NB4 (cell line): ENCODE measurements at regions not wholly inside any gene's neighbourhood (a gene's known extent, or its start where the extent isn't known, plus 50 kb on each side); places are given as distances from the start of the nearest gene placed in this dataset.

Source experiments
- DNase-seq: peaks from one replicate; pipeline ENCODE4 v3.0.0; 2010; ENCODE audit warnings: low read depth
- H3K4me3 ChIP-seq: one replicate; pipeline ENCODE4 v1.5.1; 2011; ENCODE audit warnings: mild to moderate bottlenecking, low read depth, low read length, moderate library complexity
- MYC ChIP-seq: IDR thresholded peaks from 2 replicates; pipeline ENCODE4 v1.6.1; 2011; ENCODE audit warnings: low read depth, low read length
- POLR2A ChIP-seq: IDR thresholded peaks from 2 replicates; pipeline ENCODE4 v1.6.1; 2011; ENCODE audit warnings: mild to moderate bottlenecking; ENCODE audit not compliant: insufficient read length; ENCODE audit errors: extremely low read depth
- TF ChIP-seq, protein P1 (sequence below): IDR thresholded peaks from one replicate; pipeline ENCODE4 v1.5.1; 2012; ENCODE audit warnings: low read depth, low read length
- TF ChIP-seq, protein P2 (sequence below): IDR thresholded peaks from 2 replicates; pipeline ENCODE4 v1.6.1; 2011; ENCODE audit warnings: low read depth, low read length

DNA sequence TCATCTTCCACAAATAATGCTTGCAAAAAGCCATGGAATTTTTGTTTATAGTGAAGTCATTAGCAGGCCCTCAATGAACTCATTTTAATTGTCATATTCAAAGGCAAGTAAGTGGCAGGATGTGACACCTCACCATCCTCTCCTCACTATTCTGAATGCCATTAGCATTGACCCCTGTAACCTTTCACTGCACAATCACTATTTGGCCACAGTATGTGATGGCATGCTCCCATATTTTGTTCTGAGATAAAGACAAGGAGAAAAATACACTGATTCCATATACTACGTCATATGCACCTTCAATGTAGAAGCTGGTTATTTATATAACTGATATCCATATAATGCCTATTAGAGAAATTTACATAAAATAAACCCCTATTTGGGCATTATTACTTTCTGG is 1443.2 kb downstream of the SUCLG1 start:
- TF ChIP-seq, protein P1, sequence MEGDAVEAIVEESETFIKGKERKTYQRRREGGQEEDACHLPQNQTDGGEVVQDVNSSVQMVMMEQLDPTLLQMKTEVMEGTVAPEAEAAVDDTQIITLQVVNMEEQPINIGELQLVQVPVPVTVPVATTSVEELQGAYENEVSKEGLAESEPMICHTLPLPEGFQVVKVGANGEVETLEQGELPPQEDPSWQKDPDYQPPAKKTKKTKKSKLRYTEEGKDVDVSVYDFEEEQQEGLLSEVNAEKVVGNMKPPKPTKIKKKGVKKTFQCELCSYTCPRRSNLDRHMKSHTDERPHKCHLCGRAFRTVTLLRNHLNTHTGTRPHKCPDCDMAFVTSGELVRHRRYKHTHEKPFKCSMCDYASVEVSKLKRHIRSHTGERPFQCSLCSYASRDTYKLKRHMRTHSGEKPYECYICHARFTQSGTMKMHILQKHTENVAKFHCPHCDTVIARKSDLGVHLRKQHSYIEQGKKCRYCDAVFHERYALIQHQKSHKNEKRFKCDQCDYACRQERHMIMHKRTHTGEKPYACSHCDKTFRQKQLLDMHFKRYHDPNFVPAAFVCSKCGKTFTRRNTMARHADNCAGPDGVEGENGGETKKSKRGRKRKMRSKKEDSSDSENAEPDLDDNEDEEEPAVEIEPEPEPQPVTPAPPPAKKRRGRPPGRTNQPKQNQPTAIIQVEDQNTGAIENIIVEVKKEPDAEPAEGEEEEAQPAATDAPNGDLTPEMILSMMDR, result no peak
- no peak for TF ChIP-seq MYC
- H3K4me3 ChIP-seq, result no peak overlapping the region
- DNase-seq, result no peak

DNA sequence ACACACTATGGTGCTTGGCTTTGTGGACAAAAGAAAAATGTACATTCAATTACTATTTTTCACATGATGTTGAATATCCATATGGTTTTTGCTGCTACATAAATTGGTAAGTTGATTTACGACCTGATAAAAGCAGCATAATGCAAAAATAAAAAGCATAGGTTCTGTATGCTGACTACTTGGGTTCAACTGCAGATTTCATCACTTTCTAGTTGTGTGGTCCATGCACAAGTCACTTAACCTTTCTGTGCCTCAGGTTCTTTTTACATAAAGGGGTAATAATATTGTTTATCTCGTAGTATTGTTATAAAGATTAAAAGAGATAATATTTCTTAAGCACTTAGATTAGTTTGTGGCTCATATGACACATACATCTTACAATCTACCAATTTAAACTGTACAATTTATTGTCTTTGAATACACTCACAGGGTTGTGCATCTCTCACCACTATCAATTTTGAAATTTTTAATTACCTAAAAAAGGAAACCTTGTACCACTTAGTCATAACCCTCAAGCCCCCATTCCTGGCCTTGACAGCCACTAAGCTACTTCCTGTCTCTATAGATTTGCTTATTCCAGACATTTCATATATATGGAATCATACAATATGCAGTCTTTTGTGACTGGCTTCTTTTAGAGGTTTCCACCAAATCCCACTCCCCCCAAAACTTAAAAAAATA is 1443.9 kb downstream of the SUCLG1 start:
- no peak for DNase-seq
- TF ChIP-seq, protein P1, result no peak
- TF ChIP-seq POLR2A, result no peak
- TF ChIP-seq, protein P2, sequence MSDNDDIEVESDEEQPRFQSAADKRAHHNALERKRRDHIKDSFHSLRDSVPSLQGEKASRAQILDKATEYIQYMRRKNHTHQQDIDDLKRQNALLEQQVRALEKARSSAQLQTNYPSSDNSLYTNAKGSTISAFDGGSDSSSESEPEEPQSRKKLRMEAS, result no peak
- TF ChIP-seq MYC, result no peak

DNA sequence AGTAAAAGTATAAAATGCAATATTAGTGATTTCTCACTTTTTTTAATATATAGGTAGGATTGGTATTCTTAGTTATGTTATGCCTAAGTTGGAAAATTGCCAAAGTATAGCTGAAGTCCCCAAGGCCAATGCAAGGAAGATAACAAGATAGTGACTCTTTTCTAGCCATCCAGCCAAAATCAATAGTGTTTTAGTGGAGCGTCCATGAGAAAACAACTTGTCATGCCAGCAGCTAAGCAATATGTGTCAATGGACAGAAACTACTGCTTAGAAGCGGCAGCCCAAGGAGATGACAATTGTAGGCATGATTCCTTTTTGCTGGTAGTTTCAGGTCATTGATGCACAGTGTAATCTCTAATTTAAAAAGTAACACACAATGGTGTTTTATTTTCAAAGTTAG is 1444.6 kb downstream of the SUCLG1 start:
- H3K4me3 ChIP-seq, result no peak overlapping the region
- no peak for DNase-seq
- TF ChIP-seq, protein P1, result no peak
- no peak for TF ChIP-seq MYC
- TF ChIP-seq POLR2A, result no peak
- TF ChIP-seq, protein P2, result no peak

More for the DNA sequence above, 1443.9 kb downstream of the SUCLG1 start:
- no peak overlapping the region for H3K4me3 ChIP-seq

DNA sequence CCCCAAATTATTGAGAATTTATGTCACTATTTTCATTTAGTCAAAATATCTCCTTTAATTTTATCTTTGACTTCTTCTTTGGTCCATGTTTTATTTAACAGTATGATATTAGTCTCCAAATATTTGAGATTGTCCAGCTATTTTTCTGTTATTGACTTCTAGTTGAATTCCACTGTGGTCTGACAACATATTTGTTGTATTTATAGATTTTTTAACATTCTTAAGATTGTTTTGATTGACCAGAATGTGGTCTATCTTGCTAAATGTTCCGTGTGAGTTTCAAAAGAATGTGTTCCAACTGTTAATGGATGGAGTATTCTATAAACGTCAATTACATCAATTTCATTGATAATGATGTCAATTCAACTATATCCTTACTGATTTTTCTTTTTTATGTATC is 1452.1 kb downstream of the SUCLG1 start:
- no peak for DNase-seq
- no peak overlapping the region for H3K4me3 ChIP-seq
- TF ChIP-seq, protein P2, result no peak
- no peak for TF ChIP-seq POLR2A
- TF ChIP-seq, protein P1, result no peak

DNA sequence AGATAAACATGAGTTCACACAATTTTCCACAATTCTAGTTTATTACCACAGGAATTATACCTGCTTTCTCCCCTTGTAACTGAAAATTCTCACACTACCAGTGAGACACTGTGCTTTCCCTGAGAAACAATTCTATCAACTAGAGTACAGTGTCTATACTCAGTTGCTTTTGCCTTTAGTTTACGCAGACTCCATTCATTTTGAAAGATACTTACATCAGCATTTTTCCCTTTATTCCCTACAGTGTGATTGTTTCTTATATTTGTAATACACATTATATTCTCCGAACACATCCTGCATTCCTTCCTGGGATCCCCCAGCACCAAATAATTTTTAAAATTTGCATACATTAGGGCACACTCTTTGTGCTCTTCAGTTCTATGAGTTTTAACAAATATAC is 1455.5 kb downstream of the SUCLG1 start:
- DNase-seq, result no peak
- H3K4me3 ChIP-seq, result no peak overlapping the region
- TF ChIP-seq POLR2A, result no peak
- TF ChIP-seq, protein P2, result no peak
- TF ChIP-seq MYC, result no peak
- TF ChIP-seq, protein P1, result no peak

- no peak for DNase-seq
- no peak for TF ChIP-seq POLR2A
- TF ChIP-seq, protein P2, result no peak
- no peak for TF ChIP-seq MYC
- TF ChIP-seq, protein P1, result no peak
- no peak overlapping the region for H3K4me3 ChIP-seq
These were observed 1456.4 kb downstream of the SUCLG1 start for GRCh38 chr2:83002706-83003105.
